Right lobe of liver (tissue), 6 donors: ENCODE measurements at regions not wholly inside any gene's neighbourhood (a gene's known extent, or its start where the extent isn't known, plus 50 kb on each side); places are given as distances from the start of the nearest gene placed in this dataset.

Source experiments
- ATAC-seq, 4 donors: fragments of 200-7000 bp; cut with Tn5 transposase; one replicate each; pipeline ENCODE4 v1.9.1; 2020; ENCODE audit warnings: mild to moderate bottlenecking in 4 of 4, moderate library complexity in 4 of 4
- DNase-seq, 3 donors: peaks; one replicate each; pipeline ENCODE4 v3.0.0-alpha.2; 2020
- H3K27ac ChIP-seq, 3 donors: fragments of 200-600 bp; one replicate each; pipeline ENCODE4 v1.8.0; 2022
- H3K27me3 ChIP-seq, 2 donors: fragments of 200-600 bp; one replicate each; pipeline ENCODE4 v1.8.0; 2022
- H3K36me3 ChIP-seq, 4 donors: fragments of 200-600 bp; sonication (generic) in 1 of 4; one replicate each; pipeline versions ENCODE4 v1.5.1 to v1.8.0; 2017 to 2022; ENCODE audit warnings: control low read depth in 1 of 4
- H3K4me1 ChIP-seq, 4 donors: fragments of 200-600 bp; sonication (generic) in 1 of 4; one replicate each; pipeline versions ENCODE4 v1.5.1 to v1.8.0; 2017 to 2022; ENCODE audit warnings: control low read depth in 1 of 4
- H3K4me3 ChIP-seq, 3 donors: fragments of 200-600 bp; one replicate each; pipeline ENCODE4 v1.8.0; 2022
- H3K9me3 ChIP-seq, 4 donors: fragments of 200-600 bp; sonication (generic) in 1 of 4; one replicate each; pipeline versions ENCODE4 v1.5.1 to v1.8.0; 2017 to 2022; ENCODE audit warnings: control low read depth in 1 of 4
- CTCF ChIP-seq, 4 donors: fragments of 200-600 bp in 3 of 4; fragments of 450-650 bp in 1 of 4; IDR thresholded peaks; one replicate each; pipeline versions ENCODE4 v1.5.1 to v1.8.0; 2016 to 2022; ENCODE audit warnings: antibody characterized with exemption in 4 of 4, mild to moderate bottlenecking in 2 of 4
- POLR2A ChIP-seq: fragments of 450-650 bp; IDR thresholded peaks from one replicate; pipeline ENCODE4 v1.6.1; 2017; ENCODE audit warnings: antibody characterized with exemption, mild to moderate bottlenecking
- WGBS: methylation state at CpG from one replicate; pipeline ENCODE4 v1.1.6; 2018; ENCODE audit warnings: low coverage, low lambda C conversion rate; ENCODE audit not compliant: insufficient coverage; ENCODE audit errors: missing lambda C conversion rate; 5-methylcytosine and 5-hydroxymethylcytosine counted together
- intact Hi-C, 2 donors: fragments of 100-400 bp; cut with DNase I; formaldehyde crosslinking; loops; one replicate each; pipeline versions ENCODE4 v1.11.2 to v1.14.1; 2022
- donor health status: DM: no; HTN: yes; CAD: no.
- donor health status: DM: no; HTN: no; CAD: no.
- donor health status: DM: no; HTN: no; CAD: no.
- donor health status: DM: no; HTN: yes; CAD: no.
- donor health status: DM: no; HTN: yes; CAD: no.

- H3K27ac ChIP-seq, result no peak overlapping the region
- no peak overlapping the region for H3K4me3 ChIP-seq
- no peaks in the 10 kb centered on the region for H3K27me3 ChIP-seq
- H3K9me3 ChIP-seq, result no peaks in the 10 kb centered on the region
- 26% methylated on average over 3 of the region's 3 CpGs for WGBS
- no peak for ATAC-seq
- intact Hi-C loops, result no loop called here
- H3K4me1 ChIP-seq, result no peaks in the 10 kb centered on the region
- TF ChIP-seq CTCF (IDR thresholded peaks at IDR 0.05) (no peak), POLR2A (no peak)
- DNase-seq, result no peak
- no peaks in the 10 kb centered on the region for H3K36me3 ChIP-seq
Measured at GRCh38 chr20:11128220-11128718, 454.5 kb upstream of the JAG1 start.

- WGBS, result 56% methylated on average over 1 of the region's 1 CpG
- ATAC-seq, result no peak
- no peaks in the 10 kb centered on the region for H3K9me3 ChIP-seq
Measured at GRCh38 chr20:11128721-11129120, 454.9 kb upstream of the JAG1 start.

GRCh38 chr20:11130554-11131166, 456.9 kb upstream of the JAG1 start:
- no peaks in the 10 kb centered on the region for H3K27me3 ChIP-seq
- WGBS, result 83% methylated on average over 1 of the region's 1 CpG
- H3K4me3 ChIP-seq, result no peak overlapping the region
- H3K36me3 ChIP-seq, result no peaks in the 10 kb centered on the region
- TF ChIP-seq CTCF (IDR thresholded peaks at IDR 0.05) (no peak), POLR2A (no peak)
- DNase-seq, result no peak
- no peak overlapping the region for H3K27ac ChIP-seq
- intact Hi-C loops, result no loop called here
- ATAC-seq, result no peak
- no peaks in the 10 kb centered on the region for H3K4me1 ChIP-seq
- no peaks in the 10 kb centered on the region for H3K9me3 ChIP-seq

More at GRCh38 chr20:11128721-11129120, 454.9 kb upstream of the JAG1 start:
- Histone ChIP-seq H3K27me3 (no peaks in the 10 kb centered on the region), H3K4me1 (no peaks in the 10 kb centered on the region), H3K27ac (no peak overlapping the region), H3K36me3 (no peaks in the 10 kb centered on the region), H3K4me3 (no peak overlapping the region)
- DNase-seq, result no peak
- intact Hi-C loops, result no loop called here
- no peak for TF ChIP-seq POLR2A
- no peak for TF ChIP-seq CTCF (IDR thresholded peaks at IDR 0.05)

- DNase-seq, result no peak
- H3K27ac ChIP-seq, result no peak overlapping the region
- H3K9me3 ChIP-seq, result no peaks in the 10 kb centered on the region
- 40% methylated on average over 3 of the region's 3 CpGs for WGBS
- H3K36me3 ChIP-seq, result no peaks in the 10 kb centered on the region
- H3K4me1 ChIP-seq, result no peaks in the 10 kb centered on the region
- ATAC-seq, result no peak
- H3K4me3 ChIP-seq, result no peak overlapping the region
- H3K27me3 ChIP-seq, result no peaks in the 10 kb centered on the region
- no peak for TF ChIP-seq CTCF (IDR thresholded peaks at IDR 0.05)
- TF ChIP-seq POLR2A, result no peak
- intact Hi-C loops, result no loop called here
Measured at GRCh38 chr20:11132819-11133415, 459.1 kb upstream of the JAG1 start.
